ENCODE measurements at regions not wholly inside any gene's neighbourhood (a gene's known extent, or its start where the extent isn't known, plus 50 kb on each side); places are given as distances from the start of the nearest gene placed in this dataset.

- TF ChIP-seq CTCF (IDR thresholded peaks at IDR 0.05) = no peak
- no peak for TF ChIP-seq POLR2A (IDR thresholded peaks at IDR 0.05)
These were observed 449.9 kb upstream of the NPVF start for GRCh38 chr7:25678215-25678614.

Measured in adrenal gland (tissue), 5 donors.